Epithelial cell of proximal tubule (primary cell): ENCODE measurements at regions not wholly inside any gene's neighbourhood (a gene's known extent, or its start where the extent isn't known, plus 50 kb on each side); places are given as distances from the start of the nearest gene placed in this dataset.

Experiments used
- DNase-seq: peaks from one replicate; pipeline ENCODE4 v3.0.0-alpha.2; 2011; ENCODE audit warnings: low read depth
- H3K4me3 ChIP-seq: 2 replicates; pipeline ENCODE4 v1.5.1; 2011; ENCODE audit warnings: low read depth, mild to moderate bottlenecking, low read length
- TF ChIP-seq, protein P1 (sequence below): conservative IDR thresholded peaks from 2 replicates; pipeline ENCODE4 v1.5.1; 2012; ENCODE audit warnings: low read depth, mild to moderate bottlenecking, low read length

DNA sequence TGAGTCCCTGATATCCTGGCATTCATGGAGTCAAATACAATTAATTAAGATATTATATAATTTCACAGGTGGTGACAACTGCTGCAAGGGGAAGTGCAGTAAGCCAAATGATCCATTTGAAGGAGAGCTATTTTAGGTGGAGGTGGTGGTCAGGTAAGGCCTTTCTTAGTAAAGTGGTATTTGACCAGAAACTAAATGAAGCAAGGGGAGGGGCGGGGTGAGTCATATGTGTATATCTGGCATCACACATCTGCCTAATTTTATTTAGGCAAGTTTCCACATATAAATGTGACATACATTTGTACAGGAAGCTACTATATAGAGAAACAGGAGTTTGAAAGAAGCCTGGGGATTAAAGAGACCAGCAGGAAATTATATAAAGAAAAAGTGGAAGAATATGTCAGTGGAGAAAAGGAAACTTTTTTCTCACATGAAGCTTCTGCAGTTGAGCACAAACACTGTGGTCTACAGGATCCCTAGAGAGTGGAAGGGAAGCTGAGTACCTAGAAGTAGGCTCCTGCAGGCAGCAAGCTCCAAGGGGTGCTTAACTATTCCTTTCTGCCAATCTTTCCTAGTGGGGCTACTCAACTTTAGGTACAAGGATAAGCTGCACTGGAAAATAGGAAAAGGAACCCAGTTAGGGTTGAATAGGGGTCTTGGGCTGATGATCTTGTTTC is 99.6 kb downstream of the OGFRL1 start:
- no peak overlapping the region for H3K4me3 ChIP-seq
- no peak for DNase-seq
- TF ChIP-seq, protein P1, sequence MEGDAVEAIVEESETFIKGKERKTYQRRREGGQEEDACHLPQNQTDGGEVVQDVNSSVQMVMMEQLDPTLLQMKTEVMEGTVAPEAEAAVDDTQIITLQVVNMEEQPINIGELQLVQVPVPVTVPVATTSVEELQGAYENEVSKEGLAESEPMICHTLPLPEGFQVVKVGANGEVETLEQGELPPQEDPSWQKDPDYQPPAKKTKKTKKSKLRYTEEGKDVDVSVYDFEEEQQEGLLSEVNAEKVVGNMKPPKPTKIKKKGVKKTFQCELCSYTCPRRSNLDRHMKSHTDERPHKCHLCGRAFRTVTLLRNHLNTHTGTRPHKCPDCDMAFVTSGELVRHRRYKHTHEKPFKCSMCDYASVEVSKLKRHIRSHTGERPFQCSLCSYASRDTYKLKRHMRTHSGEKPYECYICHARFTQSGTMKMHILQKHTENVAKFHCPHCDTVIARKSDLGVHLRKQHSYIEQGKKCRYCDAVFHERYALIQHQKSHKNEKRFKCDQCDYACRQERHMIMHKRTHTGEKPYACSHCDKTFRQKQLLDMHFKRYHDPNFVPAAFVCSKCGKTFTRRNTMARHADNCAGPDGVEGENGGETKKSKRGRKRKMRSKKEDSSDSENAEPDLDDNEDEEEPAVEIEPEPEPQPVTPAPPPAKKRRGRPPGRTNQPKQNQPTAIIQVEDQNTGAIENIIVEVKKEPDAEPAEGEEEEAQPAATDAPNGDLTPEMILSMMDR = no peak

- DNase-seq = no peak
- H3K4me3 ChIP-seq = no peak overlapping the region
- TF ChIP-seq, protein P1 = no peak
Observed at GRCh38 chr6:71388856-71389527, 100.4 kb downstream of the OGFRL1 start.

- no peak for DNase-seq
- TF ChIP-seq, protein P1 = no peak
- no peak overlapping the region for H3K4me3 ChIP-seq
Observed at GRCh38 chr6:71391126-71391525, 102.5 kb downstream of the OGFRL1 start.

GRCh38 chr6:71392276-71392675 is 103.7 kb downstream of the OGFRL1 start:
- TF ChIP-seq, protein P1 = no peak
- H3K4me3 ChIP-seq = no peak overlapping the region
- DNase-seq = no peak

GRCh38 chr6:71393471-71393870 is 104.9 kb downstream of the OGFRL1 start:
- H3K4me3 ChIP-seq = no peak overlapping the region
- DNase-seq = no peak
- TF ChIP-seq, protein P1 = no peak

DNA sequence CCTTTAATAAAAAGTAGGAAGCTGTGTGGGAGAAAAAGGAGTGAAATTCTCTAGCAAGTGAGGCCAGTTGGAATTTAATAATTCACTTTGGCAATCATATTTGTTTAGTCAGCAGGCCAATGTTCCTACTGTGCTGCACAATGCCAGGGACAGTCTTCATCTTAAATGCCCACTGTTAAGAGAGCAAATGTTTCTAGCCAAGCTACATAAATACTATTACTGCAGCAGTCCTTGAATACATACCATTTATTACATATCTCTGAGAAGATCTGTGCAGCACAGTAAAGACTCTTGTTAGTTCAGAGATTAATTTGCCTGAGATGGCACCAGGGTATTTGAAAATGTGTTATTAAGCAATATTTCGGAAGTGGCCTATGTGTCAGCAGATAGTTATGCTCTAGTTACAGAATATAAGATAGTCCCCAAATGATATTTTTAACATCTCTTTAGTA is 105.4 kb downstream of the OGFRL1 start:
- DNase-seq = no peak
- TF ChIP-seq, protein P1 = no peak
- no peak overlapping the region for H3K4me3 ChIP-seq
